Hypothalamus (tissue), 51 donors: ENCODE measurements at regions not wholly inside any gene's neighbourhood (a gene's known extent, or its start where the extent isn't known, plus 50 kb on each side); places are given as distances from the start of the nearest gene placed in this dataset.

ENCODE experiments used
- DNase-seq, 51 donors: peaks; one replicate each; lab custom pipeline; 2025; lab: John Stamatoyannopoulos, UW

DNA sequence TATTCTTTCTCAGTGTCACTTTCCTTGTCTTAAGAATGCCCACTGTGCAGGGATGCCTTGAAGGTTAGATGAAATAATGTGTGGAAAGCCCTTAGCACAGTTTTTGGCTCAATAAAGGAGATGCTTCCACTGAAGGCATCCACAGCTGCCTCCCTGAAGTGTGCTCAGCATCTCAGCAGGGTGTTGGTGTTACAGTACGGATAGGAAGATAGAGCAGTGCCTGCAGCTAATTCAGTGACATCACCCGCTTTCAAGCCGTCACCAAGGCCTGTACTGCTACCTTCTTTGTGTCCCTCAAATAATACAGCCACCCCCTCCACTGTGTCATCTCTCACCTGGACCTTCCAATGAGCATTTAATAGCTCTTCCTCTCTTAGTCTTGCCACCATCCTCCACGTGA lies 59.0 kb downstream of the NDUFS5 start:
- DNase-seq: peak in 2 of 51 donors; percentile 12 to 50

DNA sequence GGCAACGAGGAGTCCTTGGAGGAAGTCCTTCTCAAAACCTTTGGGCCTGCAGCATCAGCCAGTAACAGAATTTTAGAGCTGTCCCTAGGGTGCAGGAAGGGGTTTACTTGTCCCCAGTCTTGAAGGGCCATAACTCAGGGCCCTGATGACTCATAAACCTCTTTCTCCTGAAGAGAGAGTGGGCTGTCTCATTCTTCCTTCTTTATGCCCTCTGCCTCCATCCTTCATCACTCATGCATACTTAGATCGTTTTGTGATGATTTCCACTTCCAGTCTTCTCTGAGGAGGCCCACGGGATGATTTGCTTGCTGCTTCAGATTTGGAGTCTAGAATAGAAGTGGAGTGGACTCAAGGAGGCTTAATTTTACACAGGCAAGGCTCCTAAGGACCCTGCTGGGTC lies 60.2 kb downstream of the NDUFS5 start:
- DNase-seq: peak in 1 of 51 donors; percentile 42

- peak in 3 of 51 donors; percentile 11 to 42 (median 31) for DNase-seq
Measured at GRCh38 chr1:39086865-39087409, 60.8 kb downstream of the NDUFS5 start.

- DNase-seq: no peak
Measured at GRCh38 chr1:39087435-39087834, 61.3 kb downstream of the NDUFS5 start.

GRCh38 chr1:39088658-39089057 lies 62.5 kb downstream of the NDUFS5 start:
- no peak for DNase-seq

GRCh38 chr1:39089931-39090521 lies 63.9 kb downstream of the NDUFS5 start:
- DNase-seq: peak in 27 of 51 donors; percentile 22 to 77 (median 53)

- DNase-seq: no peak
Measured at GRCh38 chr1:39090757-39091380, 64.7 kb downstream of the NDUFS5 start.

DNA sequence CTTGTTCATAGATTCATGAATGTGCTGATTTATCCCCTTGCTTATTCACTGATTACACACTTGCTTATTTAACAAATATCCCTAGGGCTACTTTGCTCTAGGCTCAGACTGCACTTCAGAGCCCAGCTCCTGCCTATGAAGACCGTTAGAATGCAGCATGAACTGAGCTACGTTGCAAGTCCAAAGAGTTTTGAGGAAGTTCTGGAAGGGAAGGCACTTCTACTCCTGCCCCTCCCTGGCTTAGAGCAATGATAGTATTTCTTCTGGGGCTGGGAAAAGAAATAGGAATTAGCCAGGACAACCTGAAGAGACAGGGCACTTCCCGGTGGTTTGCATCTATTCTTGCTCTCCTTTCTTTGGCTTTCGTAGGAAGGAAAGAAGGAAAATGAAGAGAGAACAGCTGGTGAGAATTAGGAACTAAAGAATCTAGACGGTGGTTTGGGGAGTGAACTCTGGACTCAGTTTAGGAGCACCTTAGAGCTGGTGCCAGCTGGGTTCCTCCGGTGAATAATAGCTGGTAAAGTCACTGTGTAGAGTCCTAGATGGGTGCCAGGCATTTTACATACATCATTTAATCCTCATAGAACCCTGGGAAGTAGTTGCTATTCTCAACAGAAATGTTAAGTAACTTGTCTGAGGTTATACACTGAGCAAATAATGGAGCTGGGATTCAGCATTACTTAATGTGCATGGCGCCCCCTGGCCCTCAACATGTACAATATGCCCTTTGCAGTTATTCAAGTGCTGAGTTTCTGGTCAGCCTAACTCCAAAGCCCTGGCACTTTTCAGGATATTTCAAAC lies 65.9 kb downstream of the NDUFS5 start:
- peak in 30 of 51 donors; percentile 12 to 80 (median 44) for DNase-seq

DNA sequence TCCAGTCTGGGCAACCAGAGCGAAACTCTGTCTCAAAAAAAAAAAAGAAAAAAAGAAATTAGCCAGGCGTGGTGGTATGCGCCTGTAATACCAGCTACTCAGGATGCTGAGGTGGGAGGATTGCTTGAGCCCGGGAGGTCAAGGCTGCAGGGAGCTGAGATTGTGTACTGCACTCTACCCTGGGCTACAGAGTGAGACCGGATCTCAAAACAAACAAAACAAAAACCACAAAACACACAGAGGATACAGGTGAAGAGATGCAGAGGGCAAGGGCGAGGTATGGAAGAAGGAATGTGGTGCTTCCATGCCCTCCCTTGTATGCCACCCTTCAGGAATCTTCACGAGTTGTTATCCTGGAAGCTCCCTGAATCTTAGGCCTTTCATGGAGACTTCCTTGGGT lies 68.5 kb downstream of the NDUFS5 start:
- DNase-seq: no peak

DNA sequence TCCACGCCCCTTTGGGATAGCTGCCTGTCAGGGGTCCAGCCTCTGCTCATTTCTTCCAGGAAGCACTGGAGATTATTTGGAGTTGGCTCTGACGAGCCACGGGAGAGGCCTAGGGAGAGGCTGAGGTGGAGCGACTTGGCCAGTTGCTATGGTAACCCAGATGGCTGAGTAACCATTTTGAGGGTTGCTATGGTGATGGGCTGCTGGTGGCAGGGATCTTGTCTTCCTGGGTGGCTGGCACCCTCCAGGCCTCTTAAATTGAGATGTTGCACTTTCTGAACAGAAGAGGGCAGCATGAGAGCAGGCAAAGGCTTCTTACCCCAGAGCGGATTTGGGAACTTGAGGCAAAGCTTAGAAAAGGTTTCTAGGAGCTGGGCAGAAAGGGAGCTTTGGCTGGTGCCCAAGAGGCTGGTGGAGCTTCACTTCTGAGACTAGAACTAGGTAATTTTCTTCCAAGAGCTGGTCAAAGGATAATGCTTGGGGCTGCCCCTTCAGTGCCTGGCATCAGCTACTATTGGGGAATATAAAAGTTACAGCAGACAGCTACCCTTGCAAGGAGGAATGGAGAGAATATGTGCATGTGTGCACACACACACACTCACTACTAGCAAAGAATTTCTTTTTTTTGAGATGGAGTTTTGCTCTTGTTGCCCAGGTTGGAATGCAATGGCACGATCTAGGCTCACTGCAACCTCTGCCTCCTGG lies 72.5 kb downstream of the NDUFS5 start:
- peak in 41 of 51 donors; percentile 23 to 88 (median 67) for DNase-seq

DNA sequence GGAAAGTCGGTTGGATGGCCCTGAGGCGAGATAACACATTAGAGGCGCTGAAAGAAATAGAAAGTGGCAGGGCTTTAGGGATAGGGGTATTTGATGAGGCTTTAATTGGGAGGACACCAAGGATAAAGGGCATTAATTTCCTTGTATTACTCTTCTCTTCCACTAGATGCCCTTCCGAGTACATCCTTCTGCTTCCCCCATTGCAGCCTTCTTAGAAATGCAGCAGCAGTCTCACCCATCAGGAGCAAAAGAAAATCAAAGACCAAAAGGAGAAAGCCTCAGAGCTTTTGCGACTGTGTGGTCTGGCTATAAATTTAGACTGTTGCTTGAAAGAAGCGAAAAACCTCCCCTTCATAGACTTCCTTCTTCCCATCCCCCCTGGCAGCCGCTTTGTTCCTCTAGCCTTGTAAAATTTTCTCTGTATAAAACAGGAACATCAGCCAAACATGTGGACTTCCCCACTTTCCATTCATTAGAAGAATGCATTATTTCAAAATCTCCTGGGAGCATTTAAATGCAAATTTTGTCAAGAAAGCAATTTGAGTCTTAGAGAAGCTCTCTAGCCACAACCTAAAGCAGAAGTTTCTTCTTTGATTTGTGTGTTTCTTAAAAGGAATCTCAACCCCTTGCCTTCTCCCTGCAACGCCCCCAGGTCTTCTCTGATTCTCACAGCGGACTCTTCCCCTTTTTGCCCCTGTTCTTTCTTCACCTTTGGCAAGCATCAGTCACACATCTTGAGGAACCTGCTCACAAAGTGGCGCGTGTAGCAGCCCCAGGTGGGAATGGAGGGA lies 76.6 kb downstream of the NDUFS5 start:
- peak in 27 of 51 donors; percentile 18 to 94 (median 43) for DNase-seq

DNA sequence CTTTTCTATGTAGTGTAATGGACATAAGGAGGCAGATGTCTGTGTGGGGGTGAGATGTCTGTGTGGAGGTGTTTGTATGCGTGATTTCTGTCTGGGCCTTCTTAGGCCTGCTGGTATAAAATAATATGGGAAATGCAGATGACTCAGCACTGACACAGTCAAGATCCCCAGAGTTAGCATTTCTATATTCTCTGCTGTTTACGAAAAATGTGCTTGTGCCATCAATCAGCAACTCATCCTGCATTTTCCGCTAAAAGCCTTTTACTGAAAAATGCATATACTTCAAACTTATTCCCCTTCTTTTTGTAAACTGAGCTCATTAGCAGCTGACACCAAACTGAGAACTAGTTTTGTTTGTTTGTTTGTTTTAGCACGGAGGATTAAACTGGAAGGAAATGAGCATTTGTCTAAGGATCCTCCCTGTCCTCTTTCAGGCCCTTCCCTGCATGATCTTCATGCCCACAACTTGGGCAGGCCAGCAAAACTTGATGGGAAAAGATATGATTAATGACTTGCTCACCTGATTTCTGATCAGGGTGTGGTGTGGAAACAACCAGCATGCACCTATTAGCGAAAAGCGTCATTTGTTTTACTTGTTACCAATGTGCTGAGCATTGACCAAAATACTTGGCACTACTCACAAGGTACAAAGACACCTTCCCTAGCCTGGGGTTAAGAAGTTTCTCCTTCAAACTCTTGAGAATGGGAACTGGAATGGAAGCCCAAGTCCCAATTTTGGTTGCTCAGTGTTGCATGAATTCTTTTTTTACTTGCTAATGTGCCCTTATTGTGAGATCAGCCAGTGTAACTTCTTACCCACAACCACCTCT lies 77.4 kb downstream of the NDUFS5 start:
- DNase-seq: peak in 1 of 51 donors; percentile 41

DNA sequence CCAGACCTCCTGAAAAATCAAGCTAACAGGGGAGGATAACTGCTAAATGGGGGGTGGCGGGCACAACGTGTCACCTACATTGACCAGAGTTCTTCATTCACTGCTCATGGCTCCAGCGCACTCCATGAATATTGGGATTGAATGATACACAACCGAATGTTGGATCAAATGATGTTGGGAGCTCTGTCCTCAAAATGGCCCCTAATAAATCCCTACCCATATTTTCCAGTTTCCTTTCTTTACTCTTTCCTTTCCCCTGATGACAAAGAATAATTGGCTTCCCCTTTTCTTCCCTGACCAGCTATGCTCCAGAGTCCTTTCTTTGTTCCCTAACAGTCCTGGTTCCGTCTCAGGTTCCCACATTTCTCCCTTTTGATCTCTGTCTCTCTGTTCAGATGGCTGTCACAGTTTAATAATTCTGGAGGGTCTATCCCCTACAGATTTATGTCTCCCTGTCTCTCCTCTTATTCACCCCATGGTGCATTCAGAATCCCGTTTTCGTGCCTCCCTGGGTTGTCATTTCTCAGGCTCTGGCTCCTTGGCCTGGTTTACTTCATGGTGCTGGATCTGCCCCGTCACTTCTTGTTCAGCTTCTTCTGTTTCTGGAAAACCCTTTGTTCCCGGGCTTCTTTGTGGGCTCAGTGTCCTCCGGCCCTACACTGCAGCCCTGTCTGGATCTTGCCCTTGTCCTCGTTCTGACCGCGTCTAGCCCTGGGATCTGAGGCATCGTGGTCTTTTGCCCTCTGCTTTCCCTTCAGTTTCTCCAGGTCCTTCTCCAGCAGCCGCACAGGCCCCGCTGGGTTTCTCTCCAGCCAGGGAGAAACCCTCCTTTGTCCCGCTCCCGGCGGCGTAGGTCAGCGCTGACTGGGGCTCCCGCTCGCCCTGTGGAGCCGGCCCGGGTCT lies 78.3 kb downstream of the NDUFS5 start:
- DNase-seq: peak in 17 of 51 donors; percentile 23 to 71 (median 53)

GRCh38 chr1:39105061-39105840 lies 79.1 kb downstream of the NDUFS5 start:
- DNase-seq: peak in 29 of 51 donors; percentile 40 to 72 (median 53)

GRCh38 chr1:39105841-39106765 lies 80.0 kb downstream of the NDUFS5 start:
- peak in 17 of 51 donors; percentile 19 to 57 (median 42) for DNase-seq

DNA sequence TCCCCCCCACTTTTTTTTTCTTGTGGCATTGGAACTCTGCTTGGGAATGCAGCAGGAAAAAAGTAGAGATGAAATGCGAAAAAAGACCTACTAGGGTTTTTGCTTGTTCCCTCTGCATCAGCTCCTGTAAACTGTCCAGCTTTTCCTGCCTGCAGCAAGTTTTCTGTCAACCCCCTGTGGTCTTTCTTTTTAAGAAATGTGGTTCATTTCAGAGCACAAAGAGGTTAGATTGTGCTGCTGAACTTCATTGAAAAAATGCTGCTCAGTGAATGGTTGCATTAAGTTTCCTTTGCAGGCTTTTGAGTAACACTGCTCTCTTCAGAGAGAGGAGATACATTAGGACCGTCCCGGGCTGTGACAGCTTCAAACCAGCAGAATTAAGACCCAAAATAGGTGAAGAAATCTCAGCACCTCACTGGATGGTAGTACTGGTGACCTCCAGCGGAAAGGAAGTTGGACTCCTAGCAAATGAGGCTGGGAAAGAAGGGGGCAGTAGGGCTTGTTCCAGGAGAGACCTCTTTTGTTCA lies 80.7 kb downstream of the NDUFS5 start:
- DNase-seq: peak in 2 of 51 donors; percentile 8 to 53
